Stimulated activated naive B cell treated with anti-CD40 and anti-IgM and Interleukin-4, amounts not matched to agents 10 μg/mL and 1 μg/mL and 100 μg/mL, for 72 hours (primary cell): ENCODE measurements at regions not wholly inside any gene's neighbourhood (a gene's known extent, or its start where the extent isn't known, plus 50 kb on each side); places are given as distances from the start of the nearest gene placed in this dataset.

Experiments used
- ATAC-seq, 2 donors: fragments of 150-1000 bp; cut with Tn5 transposase; replicated peaks; 2 replicates each; pipeline ENCODE4 v1.10.0; 2021; ENCODE audit warnings: moderate library complexity in 1 of 2
- DNase-seq: peaks from one replicate; pipeline ENCODE4 v3.0.0; 2021
- H3K27ac Mint-ChIP-seq: one replicate; pipeline ENCODE4 v1.8.0; 2022; ENCODE audit warnings: mild to moderate bottlenecking, mixed read lengths
- H3K27me3 Mint-ChIP-seq, 2 donors: one replicate each; pipeline ENCODE4 v1.8.0; 2022; ENCODE audit warnings: mixed read lengths in 2 of 2
- H3K36me3 Mint-ChIP-seq, 2 donors: one replicate each; pipeline ENCODE4 v1.8.0; 2022; ENCODE audit warnings: mixed read lengths in 2 of 2, mild to moderate bottlenecking in 1 of 2
- H3K4me1 Mint-ChIP-seq, 2 donors: one replicate each; pipeline ENCODE4 v1.8.0; 2022; ENCODE audit warnings: mixed read lengths in 2 of 2, mild to moderate bottlenecking in 1 of 2
- H3K4me3 Mint-ChIP-seq, 2 donors: one replicate each; pipeline ENCODE4 v1.8.0; 2022; ENCODE audit warnings: mild to moderate bottlenecking in 2 of 2, mixed read lengths in 2 of 2, moderate library complexity in 1 of 2
- H3K9me3 Mint-ChIP-seq, 2 donors: one replicate each; pipeline ENCODE4 v1.8.0; 2022; ENCODE audit warnings: mixed read lengths in 2 of 2, mild to moderate bottlenecking in 1 of 2

DNA sequence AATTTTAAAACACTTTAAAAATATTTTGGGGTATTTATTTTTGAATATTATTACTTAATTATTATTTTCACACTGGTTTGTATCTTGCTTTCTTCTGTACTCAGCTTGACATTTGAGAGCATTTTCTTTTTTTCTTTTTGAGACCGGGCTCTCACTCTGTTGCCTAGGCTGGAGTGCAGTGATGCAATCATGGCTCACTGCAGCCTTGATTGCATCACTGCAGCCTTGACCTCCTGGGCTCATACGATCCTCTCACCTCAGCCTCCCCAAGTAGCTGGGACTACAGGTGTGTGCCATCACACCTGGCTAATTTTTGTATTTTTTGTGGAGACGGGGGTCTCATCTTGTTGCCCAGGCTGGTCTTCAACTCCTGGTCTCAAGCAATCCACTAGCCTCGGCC lies 79.9 kb upstream of the DLX2 start:
- Mint-ChIP-seq H3K27me3 (peaks cover 0 to 4% of the 10 kb centered on the region in 2 donors), H3K4me1 (no peaks in the 10 kb centered on the region), H3K27ac (no peak overlapping the region), H3K9me3 (peaks cover 4 to 9% of the 10 kb centered on the region in 2 donors), H3K4me3 (no peak overlapping the region), H3K36me3 (peaks cover 0 to 1% of the 10 kb centered on the region in 2 donors)
- no peak for DNase-seq
- ATAC-seq: no peak

DNA sequence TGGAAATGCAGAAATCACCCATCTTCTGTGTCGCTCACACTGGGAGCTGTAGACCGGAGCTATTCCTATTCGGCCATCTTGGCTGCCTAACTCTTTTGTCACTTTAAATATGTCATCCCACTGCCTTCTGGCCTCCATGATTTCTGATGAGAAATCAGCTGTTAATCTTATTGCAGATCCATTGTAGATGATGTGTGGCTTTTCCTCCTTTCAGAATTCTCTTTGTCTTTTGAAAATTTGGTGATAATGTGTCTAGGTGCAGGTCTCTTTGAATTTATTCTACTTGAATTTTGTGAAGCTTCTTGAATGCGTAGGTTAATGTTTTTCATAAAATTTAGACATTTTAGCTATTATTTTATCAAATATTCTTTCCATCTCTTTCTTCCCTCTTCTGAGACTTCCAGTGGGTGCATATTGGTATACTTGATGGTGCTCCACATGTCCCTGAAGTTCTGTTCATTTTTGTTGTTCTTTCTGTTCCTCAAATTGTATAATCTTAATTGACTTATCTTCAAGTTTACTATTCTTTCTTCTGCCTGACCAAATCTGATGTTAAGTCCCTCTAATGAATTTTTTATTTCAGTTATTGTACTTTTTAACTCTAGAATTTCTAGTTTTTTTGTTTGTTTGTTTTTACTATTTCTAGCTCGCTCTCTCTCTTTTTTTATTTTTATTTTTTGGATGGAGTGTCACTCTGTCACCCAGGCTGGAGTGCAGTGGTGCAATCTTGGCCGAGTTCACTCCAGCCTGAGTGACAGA lies 90.8 kb upstream of the DLX2 start:
- Mint-ChIP-seq H3K9me3 (peaks cover 13 to 27% of the 10 kb centered on the region in 2 donors), H3K36me3 (peaks cover 10 to 11% of the 10 kb centered on the region in 2 donors), H3K27ac (no peak overlapping the region), H3K4me3 (no peak overlapping the region), H3K4me1 (no peaks in the 10 kb centered on the region), H3K27me3 (peaks cover 21 to 22% of the 10 kb centered on the region in 2 donors)
- DNase-seq (no peak), ATAC-seq (no peak)

DNA sequence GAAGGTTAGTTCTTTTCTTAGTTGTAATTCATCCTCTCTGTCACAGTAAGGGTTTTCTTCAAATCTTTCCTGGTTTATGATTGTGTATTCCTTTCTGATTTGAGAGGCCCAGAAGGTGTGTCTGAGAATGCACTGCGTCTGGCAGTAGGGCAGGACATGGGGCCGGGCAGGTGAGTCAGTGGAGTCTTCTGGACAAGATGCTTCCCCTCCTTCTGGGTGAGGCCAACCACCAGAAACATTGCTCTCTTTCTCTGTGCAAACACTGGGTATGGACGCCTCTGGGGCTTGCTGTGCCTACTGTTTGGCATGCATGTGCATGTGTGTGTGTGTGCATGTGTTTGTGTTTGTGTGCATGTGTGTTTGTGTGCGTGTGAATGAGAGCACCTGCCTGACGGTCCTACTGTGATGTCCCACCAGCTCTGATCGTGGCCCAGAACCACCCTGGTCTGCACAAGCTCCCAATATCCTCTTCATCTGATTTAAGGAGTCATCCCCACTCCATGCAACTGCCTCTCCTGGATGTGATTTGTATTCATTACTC lies 93.2 kb upstream of the DLX2 start:
- ATAC-seq (no peak), DNase-seq (no peak)
- H3K27ac Mint-ChIP-seq: no peak overlapping the region
- peaks cover 21 to 22% of the 10 kb centered on the region in 2 donors for H3K27me3 Mint-ChIP-seq
- peaks cover 22 to 33% of the 10 kb centered on the region in 2 donors for H3K9me3 Mint-ChIP-seq
- H3K4me3 Mint-ChIP-seq: no peak overlapping the region
- H3K4me1 Mint-ChIP-seq: no peaks in the 10 kb centered on the region
- peaks cover 15% of the 10 kb centered on the region in 2 donors for H3K36me3 Mint-ChIP-seq

DNA sequence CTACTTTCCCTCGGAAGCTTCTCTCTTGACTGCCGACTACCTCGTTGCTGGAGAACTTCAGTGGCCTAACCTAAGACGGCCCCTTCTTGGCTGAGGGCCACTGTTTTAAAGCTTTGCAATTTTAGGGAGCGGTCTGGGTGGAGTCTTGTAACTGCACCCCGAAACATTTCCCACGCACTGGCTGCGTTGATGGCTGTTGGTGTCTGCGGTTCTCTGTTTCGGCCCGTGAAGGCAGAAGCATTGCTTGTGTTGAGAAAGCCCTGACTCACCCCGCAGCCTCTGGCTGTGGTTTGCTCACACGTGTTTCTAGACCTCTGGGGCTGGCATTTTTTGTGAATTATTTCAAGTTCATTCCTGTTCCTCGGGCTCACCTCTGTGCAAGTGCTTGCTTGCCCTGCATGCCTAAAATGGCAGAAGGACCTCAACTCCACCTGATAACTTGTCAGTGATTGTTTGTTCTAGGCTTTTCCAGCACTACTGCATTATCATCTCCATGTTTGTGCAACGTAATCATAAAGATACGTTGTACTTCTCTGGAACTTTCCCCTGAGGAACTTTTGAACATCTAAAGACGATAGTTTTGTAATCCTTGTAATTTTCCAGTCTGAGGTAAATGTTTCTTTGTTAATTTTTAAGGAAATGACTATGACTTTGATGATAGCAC lies 94.2 kb upstream of the DLX2 start:
- Mint-ChIP-seq H3K27me3 (peaks cover 21 to 22% of the 10 kb centered on the region in 2 donors), H3K9me3 (peaks cover 22 to 33% of the 10 kb centered on the region in 2 donors), H3K27ac (no peak overlapping the region), H3K36me3 (peaks cover 15% of the 10 kb centered on the region in 2 donors), H3K4me1 (no peaks in the 10 kb centered on the region), H3K4me3 (no peak overlapping the region)
- peak in 1 of 2 donors; percentile 36 for ATAC-seq
- DNase-seq: no peak

- DNase-seq: no peak
- Mint-ChIP-seq H3K27me3 (peaks cover 14 to 22% of the 10 kb centered on the region in 2 donors), H3K36me3 (peaks cover 10 to 12% of the 10 kb centered on the region in 2 donors), H3K9me3 (peaks cover 19 to 25% of the 10 kb centered on the region in 2 donors), H3K27ac (no peak overlapping the region), H3K4me3 (no peak overlapping the region), H3K4me1 (no peaks in the 10 kb centered on the region)
- no peak for ATAC-seq
These were observed 95.7 kb upstream of the DLX2 start for GRCh38 chr2:172198361-172198760.

GRCh38 chr2:172198908-172199307 lies 96.2 kb upstream of the DLX2 start:
- Mint-ChIP-seq H3K27me3 (peaks cover 10 to 22% of the 10 kb centered on the region in 2 donors), H3K4me1 (no peaks in the 10 kb centered on the region), H3K27ac (no peak overlapping the region), H3K36me3 (peaks cover 8 to 9% of the 10 kb centered on the region in 2 donors), H3K4me3 (no peak overlapping the region), H3K9me3 (peaks cover 13 to 22% of the 10 kb centered on the region in 2 donors)
- DNase-seq (no peak), ATAC-seq (no peak)

GRCh38 chr2:172200495-172201085 lies 97.9 kb upstream of the DLX2 start:
- peaks cover 9 to 14% of the 10 kb centered on the region in 2 donors for H3K9me3 Mint-ChIP-seq
- H3K4me3 Mint-ChIP-seq: no peak overlapping the region
- H3K36me3 Mint-ChIP-seq: peaks cover 5 to 9% of the 10 kb centered on the region in 2 donors
- peaks cover 18 to 21% of the 10 kb centered on the region in 2 donors for H3K27me3 Mint-ChIP-seq
- no peaks in the 10 kb centered on the region for H3K4me1 Mint-ChIP-seq
- ATAC-seq (no peak), DNase-seq (no peak)
- H3K27ac Mint-ChIP-seq: no peak overlapping the region

- H3K27ac Mint-ChIP-seq: no peak overlapping the region
- H3K9me3 Mint-ChIP-seq: peaks cover 6 to 9% of the 10 kb centered on the region in 2 donors
- ATAC-seq (no peak), DNase-seq (no peak)
- peaks cover 0 to 7% of the 10 kb centered on the region in 2 donors for H3K27me3 Mint-ChIP-seq
- peaks cover 4 to 5% of the 10 kb centered on the region in 2 donors for H3K36me3 Mint-ChIP-seq
- H3K4me1 Mint-ChIP-seq: no peaks in the 10 kb centered on the region
- no peak overlapping the region for H3K4me3 Mint-ChIP-seq
These were observed 101.6 kb upstream of the DLX2 start for GRCh38 chr2:172204309-172204708.

GRCh38 chr2:172204762-172205161 lies 102.1 kb upstream of the DLX2 start:
- Mint-ChIP-seq H3K27me3 (peaks cover 0 to 7% of the 10 kb centered on the region in 2 donors), H3K9me3 (peaks cover 3 to 4% of the 10 kb centered on the region in 2 donors), H3K4me3 (no peak overlapping the region), H3K36me3 (peaks cover 3 to 4% of the 10 kb centered on the region in 2 donors), H3K27ac (no peak overlapping the region), H3K4me1 (no peaks in the 10 kb centered on the region)
- ATAC-seq (no peak), DNase-seq (no peak)

DNA sequence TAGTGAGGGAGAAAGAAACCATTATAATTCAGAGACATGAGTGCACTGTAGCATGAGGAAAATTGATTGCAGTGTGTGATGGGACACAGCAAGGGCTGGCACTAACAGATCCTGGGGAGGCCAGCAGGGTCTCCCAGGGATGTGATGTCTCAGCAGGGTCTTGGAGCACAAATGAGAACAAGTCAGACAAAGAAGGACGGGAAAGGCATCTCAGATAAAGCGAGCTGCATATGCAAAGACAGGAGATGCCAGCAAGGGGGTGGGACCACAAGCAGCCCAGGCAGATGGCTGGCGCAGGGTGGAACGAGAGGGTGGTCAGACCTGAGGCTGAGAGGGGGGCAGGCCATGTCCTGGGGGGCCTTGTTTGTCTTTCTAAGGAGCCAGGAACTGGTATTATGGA lies 102.6 kb upstream of the DLX2 start:
- Mint-ChIP-seq H3K36me3 (no peaks in the 10 kb centered on the region), H3K9me3 (no peaks in the 10 kb centered on the region), H3K4me3 (no peak overlapping the region), H3K27ac (no peak overlapping the region), H3K4me1 (no peaks in the 10 kb centered on the region), H3K27me3 (peaks cover 0 to 7% of the 10 kb centered on the region in 2 donors)
- ATAC-seq: no peak
- DNase-seq: no peak

- Mint-ChIP-seq H3K27me3 (peaks cover 0 to 7% of the 10 kb centered on the region in 2 donors), H3K4me1 (no peaks in the 10 kb centered on the region), H3K9me3 (no peaks in the 10 kb centered on the region), H3K36me3 (no peaks in the 10 kb centered on the region), H3K27ac (no peak overlapping the region), H3K4me3 (no peak overlapping the region)
- no peak for ATAC-seq
- DNase-seq: no peak
These were observed 105.2 kb upstream of the DLX2 start for GRCh38 chr2:172207911-172208310.

DNA sequence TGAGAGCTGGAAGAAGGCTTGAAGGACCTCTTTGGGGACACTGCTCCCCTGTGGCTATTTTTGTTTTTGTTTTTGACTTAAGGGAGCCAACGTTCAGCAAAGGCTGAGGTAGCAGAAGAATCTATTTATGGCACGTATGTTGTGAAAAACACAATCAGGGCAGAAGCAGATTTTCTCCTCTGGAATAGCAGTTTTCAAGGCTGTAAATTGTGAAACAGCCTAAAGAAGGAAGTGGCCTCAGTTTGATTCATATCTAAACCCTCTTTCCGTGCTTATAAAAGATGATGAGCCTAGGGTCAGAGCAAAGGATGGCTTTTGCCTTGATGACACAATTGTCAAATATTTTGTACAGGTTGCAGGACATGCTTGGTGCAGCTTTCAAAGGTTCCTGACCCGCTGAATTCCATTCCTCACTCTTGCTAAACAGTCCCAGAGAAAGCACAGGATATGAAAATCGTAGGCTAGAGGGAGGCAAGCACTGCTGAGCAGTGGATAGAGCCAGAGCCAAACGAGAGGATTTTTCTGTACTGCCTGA lies 106.2 kb upstream of the DLX2 start:
- no peaks in the 10 kb centered on the region for H3K36me3 Mint-ChIP-seq
- no peak for DNase-seq
- no peak overlapping the region for H3K27ac Mint-ChIP-seq
- H3K4me3 Mint-ChIP-seq: no peak overlapping the region
- H3K4me1 Mint-ChIP-seq: no peaks in the 10 kb centered on the region
- peaks cover 0 to 7% of the 10 kb centered on the region in 2 donors for H3K27me3 Mint-ChIP-seq
- ATAC-seq: peak; percentile 33 to 64
- H3K9me3 Mint-ChIP-seq: no peaks in the 10 kb centered on the region

DNA sequence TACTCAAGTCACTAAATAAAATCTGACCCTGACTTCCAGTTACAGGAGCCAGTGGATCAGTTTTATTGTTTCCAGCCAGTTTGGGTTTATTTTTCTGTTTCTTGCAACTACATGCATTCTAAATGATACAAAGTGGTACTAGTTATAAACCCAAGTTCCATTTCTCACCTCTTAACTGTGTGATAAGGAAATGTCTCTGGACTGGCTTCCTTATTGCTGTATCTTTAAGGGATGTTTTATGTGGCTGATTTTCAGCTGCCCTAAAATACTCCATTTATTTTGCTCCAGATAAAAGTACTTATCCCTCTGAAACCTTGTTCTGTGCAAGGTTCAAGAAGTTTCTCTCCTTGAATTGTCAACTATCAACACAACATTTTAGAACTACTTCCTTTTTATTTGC lies 107.9 kb upstream of the DLX2 start:
- H3K36me3 Mint-ChIP-seq: no peaks in the 10 kb centered on the region
- H3K4me3 Mint-ChIP-seq: no peak overlapping the region
- no peak overlapping the region for H3K27ac Mint-ChIP-seq
- no peak for ATAC-seq
- no peaks in the 10 kb centered on the region for H3K9me3 Mint-ChIP-seq
- H3K4me1 Mint-ChIP-seq: no peaks in the 10 kb centered on the region
- DNase-seq: no peak
- H3K27me3 Mint-ChIP-seq: peaks cover 6% of the 10 kb centered on the region in 2 donors

- peaks cover 6% of the 10 kb centered on the region in 2 donors for H3K27me3 Mint-ChIP-seq
- no peaks in the 10 kb centered on the region for H3K9me3 Mint-ChIP-seq
- no peaks in the 10 kb centered on the region for H3K36me3 Mint-ChIP-seq
- DNase-seq (no peak), ATAC-seq (no peak)
- no peak overlapping the region for H3K27ac Mint-ChIP-seq
- no peaks in the 10 kb centered on the region for H3K4me1 Mint-ChIP-seq
- H3K4me3 Mint-ChIP-seq: no peak overlapping the region
These were observed 108.8 kb upstream of the DLX2 start for GRCh38 chr2:172211512-172211911.
